ENCODE measurements at regions not wholly inside any gene's neighbourhood (a gene's known extent, or its start where the extent isn't known, plus 50 kb on each side); places are given as distances from the start of the nearest gene placed in this dataset.
"Not testable (repeated sequence)": the region's sequence is repeated elsewhere in the genome, so short reads cannot be mapped to it uniquely, and the experiment has no call there.

GRCh38 chr13:52302688-52303087, 103.3 kb downstream of the THSD1 start:
- TF ChIP-seq CTCF (IDR thresholded peaks at IDR 0.05; ENCODE audit: insufficient read depth, low read depth, low read length); EZH2 (IDR thresholded peaks at IDR 0.05; ENCODE audit: insufficient read depth, low read length): not testable (repeated sequence)

Data from astrocyte (in vitro differentiated cells and primary cell).